Tibial nerve (tissue), 3 donors: ENCODE measurements at regions not wholly inside any gene's neighbourhood (a gene's known extent, or its start where the extent isn't known, plus 50 kb on each side); places are given as distances from the start of the nearest gene placed in this dataset.

Experiments
- POLR2A ChIP-seq, 2 donors: fragments of 450-650 bp; IDR thresholded peaks; one replicate each; pipeline ENCODE4 v1.6.1; 2017; ENCODE audit warnings: antibody characterized with exemption in 2 of 2, mild to moderate bottlenecking in 2 of 2, moderate library complexity in 2 of 2
- TF ChIP-seq, protein P1 (sequence below), 5 experiments: fragments of 200-600 bp in 3 of 5; fragments of 450-650 bp in 2 of 5; sonication (generic) in 3 of 5; IDR thresholded peaks; one replicate each; pipeline ENCODE4 v1.5.1; 2016 to 2019; ENCODE audit warnings: antibody characterized with exemption in 5 of 5, mild to moderate bottlenecking in 3 of 5, moderate library complexity in 2 of 5

DNA sequence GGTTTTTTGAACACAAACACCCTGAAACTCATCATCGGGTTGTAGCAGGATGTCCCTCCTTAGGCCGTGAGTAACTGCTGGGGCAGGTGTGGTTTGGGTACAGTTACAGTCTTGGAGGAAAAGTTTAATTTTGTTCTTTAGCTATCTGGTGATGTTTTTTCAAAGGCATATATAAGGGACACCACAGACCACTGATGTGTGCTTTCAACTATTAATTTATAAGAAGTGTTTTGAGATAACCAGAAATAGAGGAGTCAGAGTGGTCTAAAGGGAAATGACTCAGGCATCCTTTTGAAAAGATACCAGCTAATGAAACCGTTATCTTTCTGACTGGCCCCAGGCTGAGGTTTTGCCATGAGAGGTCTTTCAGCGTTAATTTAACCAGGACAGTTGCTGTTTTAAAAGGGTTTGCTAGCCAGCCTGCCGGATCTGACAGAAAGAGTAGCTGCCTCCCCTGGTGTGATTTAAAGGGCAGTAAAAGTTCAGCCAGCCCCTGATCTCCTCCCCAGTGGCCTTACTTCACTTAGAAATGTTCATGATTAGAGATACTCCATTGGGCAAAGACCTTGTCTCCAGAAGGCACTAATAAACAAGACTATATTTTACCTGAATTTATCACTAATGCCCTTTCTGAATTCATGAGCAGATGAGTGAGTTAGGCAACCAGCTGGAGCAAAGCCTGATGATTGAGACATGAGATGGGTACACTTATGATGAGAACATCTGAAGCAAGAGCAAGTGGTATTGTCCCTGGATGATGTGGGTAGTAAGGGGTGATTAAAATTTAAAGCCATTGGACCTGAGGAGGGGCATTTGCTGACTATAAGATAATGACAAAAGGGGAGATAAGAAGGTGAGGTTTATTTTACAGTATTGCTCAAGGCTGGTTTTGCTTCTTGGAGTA, 482.5 kb upstream of the TBL1XR1 start:
- TF ChIP-seq, protein P1, sequence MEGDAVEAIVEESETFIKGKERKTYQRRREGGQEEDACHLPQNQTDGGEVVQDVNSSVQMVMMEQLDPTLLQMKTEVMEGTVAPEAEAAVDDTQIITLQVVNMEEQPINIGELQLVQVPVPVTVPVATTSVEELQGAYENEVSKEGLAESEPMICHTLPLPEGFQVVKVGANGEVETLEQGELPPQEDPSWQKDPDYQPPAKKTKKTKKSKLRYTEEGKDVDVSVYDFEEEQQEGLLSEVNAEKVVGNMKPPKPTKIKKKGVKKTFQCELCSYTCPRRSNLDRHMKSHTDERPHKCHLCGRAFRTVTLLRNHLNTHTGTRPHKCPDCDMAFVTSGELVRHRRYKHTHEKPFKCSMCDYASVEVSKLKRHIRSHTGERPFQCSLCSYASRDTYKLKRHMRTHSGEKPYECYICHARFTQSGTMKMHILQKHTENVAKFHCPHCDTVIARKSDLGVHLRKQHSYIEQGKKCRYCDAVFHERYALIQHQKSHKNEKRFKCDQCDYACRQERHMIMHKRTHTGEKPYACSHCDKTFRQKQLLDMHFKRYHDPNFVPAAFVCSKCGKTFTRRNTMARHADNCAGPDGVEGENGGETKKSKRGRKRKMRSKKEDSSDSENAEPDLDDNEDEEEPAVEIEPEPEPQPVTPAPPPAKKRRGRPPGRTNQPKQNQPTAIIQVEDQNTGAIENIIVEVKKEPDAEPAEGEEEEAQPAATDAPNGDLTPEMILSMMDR (IDR thresholded peaks at IDR 0.05), result no peak
- TF ChIP-seq POLR2A (IDR thresholded peaks at IDR 0.05), result no peak
